ENCODE measurements at regions not wholly inside any gene's neighbourhood (a gene's known extent, or its start where the extent isn't known, plus 50 kb on each side); places are given as distances from the start of the nearest gene placed in this dataset.

DNA sequence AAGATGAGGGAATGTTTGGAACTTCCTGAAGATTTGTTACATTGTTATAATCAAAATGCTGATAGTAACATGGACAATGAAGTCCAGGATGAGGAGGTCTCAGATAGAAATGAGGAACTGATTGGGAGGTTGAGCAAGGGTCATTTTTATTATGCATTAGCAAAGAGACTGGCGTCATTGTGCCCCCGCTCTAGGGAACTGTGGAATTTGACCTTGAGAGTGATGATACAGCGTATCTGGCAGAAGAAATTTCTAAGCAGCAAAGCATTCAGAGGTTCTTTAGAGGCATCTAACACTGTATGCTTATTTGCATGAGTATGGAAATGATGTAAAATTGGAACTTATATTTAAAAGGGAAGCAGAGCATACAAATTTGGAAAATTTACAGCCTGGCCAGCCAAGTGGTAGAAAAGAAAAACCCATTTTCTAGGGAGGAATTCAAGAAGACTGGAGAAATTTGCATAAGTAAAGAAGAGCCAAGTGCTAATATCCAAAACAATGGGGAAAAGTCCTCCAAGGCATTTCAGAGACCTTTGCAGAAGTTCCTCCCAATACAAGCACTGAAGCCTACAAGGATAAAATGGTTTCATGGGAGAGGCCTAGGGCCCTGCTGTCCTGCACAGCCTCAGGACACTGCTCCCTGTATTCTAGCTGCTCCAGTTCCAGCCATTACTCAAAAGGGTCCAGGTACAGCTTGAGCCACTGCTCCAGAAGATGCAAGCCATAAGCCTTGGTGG is 483.0 kb upstream of the NDST4 start:
- H2AFZ ChIP-seq (ENCODE audit: low read length), result no peak overlapping the region
- H3K4me2 ChIP-seq (ENCODE audit: insufficient read depth, insufficient read length, low read length), result no peak overlapping the region
- H2BK12ac ChIP-seq (ENCODE audit: insufficient read length, low read depth, low read length), result no peak overlapping the region
- H3K4me3 Mint-ChIP-seq, result peak overlapping the region in 1 of 2 experiments; percentile 24; a peak in 1 of 5 replicates
- H3K14ac ChIP-seq (ENCODE audit: insufficient read depth, low read length), result no peak overlapping the region
- no peaks in the 10 kb centered on the region for H3K9me3 ChIP-seq (ENCODE audit: control insufficient read depth, low read depth, low read length)
- H2BK120ac ChIP-seq (ENCODE audit: low read depth, low read length, poor library complexity, severe bottlenecking), result no peak overlapping the region
- H3K4me1 ChIP-seq (ENCODE audit: insufficient read depth, low read length), result peaks cover 4% of the 10 kb centered on the region; the same call in 1 of the 2 replicates
- H3T11ph ChIP-seq (ENCODE audit: low read length), result no peak overlapping the region
- no peak overlapping the region for H3K4ac ChIP-seq (ENCODE audit: low read depth, low read length)
- H2AK5ac ChIP-seq (ENCODE audit: insufficient read length, low read length), result no peak overlapping the region
- no peak overlapping the region for H4K5ac ChIP-seq (ENCODE audit: insufficient read length, low read depth, low read length)
- peak; percentile 31 for DNase-seq
- peaks cover 29 to 47% (median 32%) of the 10 kb centered on the region in 3 experiments for H3K36me3 Mint-ChIP-seq (ENCODE audit: insufficient read depth in 1 of 3, low read depth in 3 of 3)
- H3K27ac Mint-ChIP-seq, result peak overlapping the region; percentile 13 to 95 (median 46); a peak in 6 of 7 replicates
- no peak overlapping the region for H3K18ac ChIP-seq (ENCODE audit: insufficient read length, low read depth, low read length)
- H3K27ac ChIP-seq (ENCODE audit: insufficient read length, low read depth, low read length), result peak overlapping the region; percentile 14
- no peaks in the 10 kb centered on the region for H3K27me3 ChIP-seq (ENCODE audit: insufficient read depth, low read length)
- H3K79me1 ChIP-seq (ENCODE audit: insufficient read depth, low read depth, low read length, poor library complexity, severe bottlenecking), result no peaks in the 10 kb centered on the region
- no peak overlapping the region for H3K23ac ChIP-seq (ENCODE audit: insufficient read length, low read depth, low read length)
- H3K56ac ChIP-seq (ENCODE audit: insufficient read length, low read depth, low read length), result no peak overlapping the region
- TF ChIP-seq, protein P1, sequence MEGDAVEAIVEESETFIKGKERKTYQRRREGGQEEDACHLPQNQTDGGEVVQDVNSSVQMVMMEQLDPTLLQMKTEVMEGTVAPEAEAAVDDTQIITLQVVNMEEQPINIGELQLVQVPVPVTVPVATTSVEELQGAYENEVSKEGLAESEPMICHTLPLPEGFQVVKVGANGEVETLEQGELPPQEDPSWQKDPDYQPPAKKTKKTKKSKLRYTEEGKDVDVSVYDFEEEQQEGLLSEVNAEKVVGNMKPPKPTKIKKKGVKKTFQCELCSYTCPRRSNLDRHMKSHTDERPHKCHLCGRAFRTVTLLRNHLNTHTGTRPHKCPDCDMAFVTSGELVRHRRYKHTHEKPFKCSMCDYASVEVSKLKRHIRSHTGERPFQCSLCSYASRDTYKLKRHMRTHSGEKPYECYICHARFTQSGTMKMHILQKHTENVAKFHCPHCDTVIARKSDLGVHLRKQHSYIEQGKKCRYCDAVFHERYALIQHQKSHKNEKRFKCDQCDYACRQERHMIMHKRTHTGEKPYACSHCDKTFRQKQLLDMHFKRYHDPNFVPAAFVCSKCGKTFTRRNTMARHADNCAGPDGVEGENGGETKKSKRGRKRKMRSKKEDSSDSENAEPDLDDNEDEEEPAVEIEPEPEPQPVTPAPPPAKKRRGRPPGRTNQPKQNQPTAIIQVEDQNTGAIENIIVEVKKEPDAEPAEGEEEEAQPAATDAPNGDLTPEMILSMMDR (conservative IDR thresholded peaks at IDR 0.05), result no peak
- H4K20me1 ChIP-seq (ENCODE audit: control insufficient read depth, insufficient read depth, insufficient read length), result no peaks in the 10 kb centered on the region
- H3K79me2 ChIP-seq (ENCODE audit: insufficient read depth, low read length), result no peaks in the 10 kb centered on the region
- no peak overlapping the region for H2BK15ac ChIP-seq (ENCODE audit: low read depth, low read length)
- H3K4me1 Mint-ChIP-seq, result peaks cover 14% of the 10 kb centered on the region in 2 experiments
- no peak overlapping the region for H2BK20ac ChIP-seq (ENCODE audit: low read depth, low read length, poor library complexity, severe bottlenecking)
- H3K9me3 Mint-ChIP-seq, result peaks cover 8 to 20% of the 10 kb centered on the region in 2 experiments
- H3K9ac ChIP-seq (ENCODE audit: extremely low read depth, insufficient read length, low read length), result no peak overlapping the region
- H4K8ac ChIP-seq (replicated peaks; ENCODE audit: insufficient read length, low read depth, low read length), result no peak overlapping the region
- H3K23me2 ChIP-seq (ENCODE audit: insufficient read length, low read depth, low read length, poor library complexity, severe bottlenecking), result no peaks in the 10 kb centered on the region
- no peak overlapping the region for H2BK5ac ChIP-seq (ENCODE audit: insufficient read length, low read length)
- WGBS (ENCODE audit: extremely low coverage, insufficient read length, low lambda C conversion rate), result no CpG with 5 or more reads among the region's 3 CpGs
- H4K91ac ChIP-seq (ENCODE audit: insufficient read length, low read depth, low read length), result no peak overlapping the region
- no peaks in the 10 kb centered on the region for H3K27me3 Mint-ChIP-seq (ENCODE audit: low read depth)
